CD14-positive monocyte (primary cell): ENCODE measurements at regions not wholly inside any gene's neighbourhood (a gene's known extent, or its start where the extent isn't known, plus 50 kb on each side); places are given as distances from the start of the nearest gene placed in this dataset.

Experiments used
- DNase-seq, 3 donors: peaks; one replicate each; pipeline ENCODE4 v3.0.0-alpha.2; 2011 to 2022
- H2AFZ ChIP-seq: 2 replicates; pipeline ENCODE4 v1.6.0; 2012; ENCODE audit warnings: mild to moderate bottlenecking, low read depth, low read length, inconsistent platforms; ENCODE audit not compliant: insufficient read depth, poor library complexity, severe bottlenecking
- H3K27ac ChIP-seq, 2 donors: 1 replicate in 1 of 2; 2 replicates in 1 of 2; pipeline ENCODE4 v1.5.1; 2012 to 2013; ENCODE audit warnings: low read length in 2 of 2, control low read depth in 1 of 2, inconsistent platforms in 1 of 2, low read depth in 1 of 2, mild to moderate bottlenecking in 1 of 2
- H3K27me3 ChIP-seq, 2 donors: one replicate each; pipeline versions ENCODE4 v1.6.0 to v1.6.1; 2011 to 2013; ENCODE audit warnings: low read length in 2 of 2; ENCODE audit not compliant: control insufficient read depth in 2 of 2, insufficient read depth in 2 of 2
- H3K36me3 ChIP-seq, 2 donors: replicated peaks in 1 of 2; 1 replicate in 1 of 2; 2 replicates in 1 of 2; pipeline versions ENCODE4 v1.5.1 to v1.6.1; 2012 to 2013; ENCODE audit warnings: low read length in 2 of 2, control low read depth in 1 of 2, inconsistent platforms in 1 of 2, mild to moderate bottlenecking in 1 of 2; ENCODE audit not compliant: insufficient read depth in 2 of 2, control insufficient read depth in 1 of 2
- H3K4me1 ChIP-seq, 2 donors: 1 replicate in 1 of 2; 2 replicates in 1 of 2; pipeline versions ENCODE4 v1.5.1 to v1.6.1; 2012 to 2013; ENCODE audit warnings: low read length in 2 of 2, control low read depth in 1 of 2, inconsistent platforms in 1 of 2, mild to moderate bottlenecking in 1 of 2, moderate library complexity in 1 of 2; ENCODE audit not compliant: insufficient read depth in 2 of 2, control insufficient read depth in 1 of 2
- H3K4me2 ChIP-seq: replicated peaks from 2 replicates; pipeline ENCODE3; 2012; ENCODE audit warnings: low read length, moderate library complexity, mild to moderate bottlenecking; ENCODE audit not compliant: poor library complexity, severe bottlenecking; ENCODE audit errors: extremely low read depth
- H3K4me3 ChIP-seq, 3 experiments: fragments of 200-600 bp in 1 of 3; sonication (generic) in 1 of 3; replicated peaks in 1 of 3; 1 replicate in 2 of 3; 2 replicates in 1 of 3; pipeline ENCODE4 v1.5.1; 2011 to 2013; ENCODE audit warnings: low read length in 3 of 3, mild to moderate bottlenecking in 3 of 3, control low read depth in 2 of 3, low read depth in 2 of 3, inconsistent platforms in 1 of 3, moderate library complexity in 1 of 3
- H3K79me2 ChIP-seq: 2 replicates; pipeline ENCODE4 v1.6.0; 2012; ENCODE audit warnings: mild to moderate bottlenecking, control low read depth, inconsistent platforms, low read length, moderate library complexity; ENCODE audit not compliant: insufficient read depth
- H3K9ac ChIP-seq: 2 replicates; pipeline ENCODE4 v1.6.0; 2017; ENCODE audit warnings: low read length, mild to moderate bottlenecking; ENCODE audit not compliant: insufficient read depth, poor library complexity, severe bottlenecking
- H3K9me3 ChIP-seq, 2 donors: replicated peaks in 1 of 2; 1 replicate in 1 of 2; 2 replicates in 1 of 2; pipeline versions ENCODE4 v1.5.1 to v1.6.1; 2012 to 2013; ENCODE audit warnings: low read length in 2 of 2, control low read depth in 1 of 2; ENCODE audit not compliant: control insufficient read depth in 1 of 2, insufficient read depth in 1 of 2
- H4K20me1 ChIP-seq: 2 replicates; pipeline ENCODE4 v1.6.0; 2012; ENCODE audit warnings: mild to moderate bottlenecking, low read length, control low read depth, moderate library complexity; ENCODE audit not compliant: insufficient read depth
- H3K27ac Mint-ChIP-seq, 7 donors: one replicate each; pipeline ENCODE4 v1.8.0; 2020; ENCODE audit warnings: mild to moderate bottlenecking in 7 of 7, mixed read lengths in 7 of 7, moderate library complexity in 6 of 7, inconsistent platforms in 2 of 7
- H3K27me3 Mint-ChIP-seq, 3 donors: one replicate each; pipeline ENCODE4 v1.8.0; 2021 to 2022; ENCODE audit warnings: low read depth in 3 of 3, mild to moderate bottlenecking in 3 of 3, mixed read lengths in 3 of 3, moderate library complexity in 3 of 3, inconsistent platforms in 1 of 3
- H3K36me3 Mint-ChIP-seq, 2 donors: one replicate each; pipeline ENCODE4 v1.8.0; 2020; ENCODE audit warnings: mixed read lengths in 2 of 2, inconsistent platforms in 1 of 2, mild to moderate bottlenecking in 1 of 2
- H3K4me1 Mint-ChIP-seq: one replicate; pipeline ENCODE4 v1.8.0; 2020; ENCODE audit warnings: mild to moderate bottlenecking, mixed read lengths
- H3K4me3 Mint-ChIP-seq, 2 donors: one replicate each; pipeline ENCODE4 v1.8.0; 2020; ENCODE audit warnings: mild to moderate bottlenecking in 2 of 2, mixed read lengths in 2 of 2, moderate library complexity in 1 of 2
- H3K9me3 Mint-ChIP-seq, 7 donors: one replicate each; pipeline ENCODE4 v1.8.0; 2020 to 2022; ENCODE audit warnings: mixed read lengths in 7 of 7, mild to moderate bottlenecking in 6 of 7, moderate library complexity in 6 of 7, inconsistent platforms in 2 of 7
- WGBS: methylation state at CpG from one replicate; pipeline ENCODE4 v1.1.5; 2013; ENCODE audit warnings: missing lambda C conversion rate; ENCODE audit not compliant: insufficient coverage; 5-methylcytosine and 5-hydroxymethylcytosine counted together
- intact Hi-C, 2 donors: fragments of 100-400 bp; cut with micrococcal nuclease; formaldehyde crosslinking; loops; one replicate each; pipeline versions ENCODE4 v1.15.0 to v1.15.1; 2023
- TF ChIP-seq, protein P1 (sequence below): fragments of 200-600 bp; IDR thresholded peaks from one replicate; pipeline ENCODE4 v1.8.0; 2022; ENCODE audit warnings: antibody characterized with exemption, mild to moderate bottlenecking

DNA sequence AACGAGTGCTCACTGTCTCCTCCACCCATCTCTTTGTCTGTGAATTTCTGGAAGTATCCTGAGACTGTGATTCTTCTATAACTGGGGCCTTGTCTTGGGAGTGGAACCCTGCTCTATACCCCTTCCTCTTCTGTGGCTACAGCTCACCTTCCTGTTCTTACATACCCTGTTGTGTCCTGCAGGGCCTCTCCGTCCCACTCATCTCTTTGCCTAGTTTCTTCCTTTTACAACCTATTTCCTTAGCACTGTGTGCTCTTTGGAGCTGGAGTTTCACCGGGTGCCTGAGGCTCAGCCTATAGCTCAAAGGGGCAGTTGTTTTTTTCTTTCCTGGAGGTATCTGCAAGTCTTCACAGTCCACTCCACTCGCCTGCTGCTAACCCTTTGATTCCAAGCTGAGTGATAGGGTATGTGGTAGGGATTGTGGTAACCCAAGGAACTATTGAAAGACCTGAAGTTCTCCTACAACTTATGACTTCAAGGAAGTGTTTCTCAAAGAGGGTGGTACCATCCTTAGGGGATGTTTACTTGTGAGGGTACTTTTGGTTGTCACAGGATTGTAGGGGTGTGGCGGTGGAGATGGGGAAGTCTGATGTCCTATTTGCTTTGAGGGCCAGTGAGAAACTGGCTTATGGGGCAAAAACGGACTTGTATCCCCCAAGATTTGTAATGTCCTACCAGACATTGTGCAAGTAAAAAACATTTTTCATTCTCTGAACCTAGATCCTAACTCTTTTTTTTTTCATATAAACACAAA, 66.6 kb upstream of the ARL8B start:
- H3K27ac Mint-ChIP-seq, result peak overlapping the region; percentile 84 to 95 (median 94)
- Histone ChIP-seq H3K4me3 (peak overlapping the region in 1 of 3 experiments; percentile 25), H3K4me2 (peak overlapping the region; percentile 24), H3K36me3 (no peaks in the 10 kb centered on the region), H3K9ac (peak overlapping the region; percentile 10), H3K79me2 (no peaks in the 10 kb centered on the region), H4K20me1 (no peaks in the 10 kb centered on the region), H2AFZ (peak overlapping the region; percentile 1), H3K27ac (peak overlapping the region; percentile 43 to 81), H3K27me3 (no peaks in the 10 kb centered on the region), H3K9me3 (no peaks in the 10 kb centered on the region), H3K4me1 (peaks cover 48 to 54% of the 10 kb centered on the region in 2 donors)
- no peaks in the 10 kb centered on the region for H3K36me3 Mint-ChIP-seq
- H3K4me3 Mint-ChIP-seq, result peak overlapping the region; percentile 56
- H3K27me3 Mint-ChIP-seq, result peaks cover 2 to 4% (median 2%) of the 10 kb centered on the region in 3 donors
- intact Hi-C loops, result loop anchor here in 1 of 2 donors (2.0 kb wide), 1 partner anchor 345 kb away; no protein-coding TSS in a partner anchor
- peak; percentile 48 to 59 (median 56) for DNase-seq
- TF ChIP-seq, protein P1, sequence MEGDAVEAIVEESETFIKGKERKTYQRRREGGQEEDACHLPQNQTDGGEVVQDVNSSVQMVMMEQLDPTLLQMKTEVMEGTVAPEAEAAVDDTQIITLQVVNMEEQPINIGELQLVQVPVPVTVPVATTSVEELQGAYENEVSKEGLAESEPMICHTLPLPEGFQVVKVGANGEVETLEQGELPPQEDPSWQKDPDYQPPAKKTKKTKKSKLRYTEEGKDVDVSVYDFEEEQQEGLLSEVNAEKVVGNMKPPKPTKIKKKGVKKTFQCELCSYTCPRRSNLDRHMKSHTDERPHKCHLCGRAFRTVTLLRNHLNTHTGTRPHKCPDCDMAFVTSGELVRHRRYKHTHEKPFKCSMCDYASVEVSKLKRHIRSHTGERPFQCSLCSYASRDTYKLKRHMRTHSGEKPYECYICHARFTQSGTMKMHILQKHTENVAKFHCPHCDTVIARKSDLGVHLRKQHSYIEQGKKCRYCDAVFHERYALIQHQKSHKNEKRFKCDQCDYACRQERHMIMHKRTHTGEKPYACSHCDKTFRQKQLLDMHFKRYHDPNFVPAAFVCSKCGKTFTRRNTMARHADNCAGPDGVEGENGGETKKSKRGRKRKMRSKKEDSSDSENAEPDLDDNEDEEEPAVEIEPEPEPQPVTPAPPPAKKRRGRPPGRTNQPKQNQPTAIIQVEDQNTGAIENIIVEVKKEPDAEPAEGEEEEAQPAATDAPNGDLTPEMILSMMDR, result no peak
- 6% methylated on average over 2 of the region's 6 CpGs for WGBS
- H3K9me3 Mint-ChIP-seq, result no peaks in the 10 kb centered on the region
- peaks cover 60% of the 10 kb centered on the region for H3K4me1 Mint-ChIP-seq

DNA sequence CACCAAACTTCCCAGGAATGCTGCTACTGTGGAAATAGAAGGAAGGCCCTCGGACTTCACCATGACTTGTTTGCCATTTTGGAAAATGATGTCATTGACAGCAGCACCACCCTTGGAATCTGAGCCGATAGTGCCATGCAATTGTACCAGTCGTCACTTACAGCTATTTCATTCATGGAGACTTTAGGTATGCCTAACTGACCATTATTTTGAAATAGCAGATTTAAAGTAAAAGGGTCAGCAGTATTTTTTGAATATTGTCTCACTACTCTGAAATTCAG, 66.0 kb upstream of the ARL8B start:
- H4K20me1 ChIP-seq, result no peaks in the 10 kb centered on the region
- peaks cover 48 to 54% of the 10 kb centered on the region in 2 donors for H3K4me1 ChIP-seq
- Mint-ChIP-seq H3K27me3 (peaks cover 2% of the 10 kb centered on the region in 3 donors), H3K36me3 (no peaks in the 10 kb centered on the region), H3K4me1 (peaks cover 57% of the 10 kb centered on the region), H3K9me3 (no peaks in the 10 kb centered on the region), H3K4me3 (no peak overlapping the region), H3K27ac (peak overlapping the region; percentile 41 to 95 (median 86))
- no peaks in the 10 kb centered on the region for H3K79me2 ChIP-seq
- TF ChIP-seq, protein P1, result no peak
- intact Hi-C loops, result loop anchor here in 1 of 2 donors (2.0 kb wide), 1 partner anchor 345 kb away; no protein-coding TSS in a partner anchor
- WGBS, result no CpG with 5 or more reads among the region's 3 CpGs
- peak overlapping the region in 1 of 3 experiments; percentile 25 for H3K4me3 ChIP-seq
- peak overlapping the region; percentile 24 for H3K4me2 ChIP-seq
- no peaks in the 10 kb centered on the region for H3K27me3 ChIP-seq
- H2AFZ ChIP-seq, result no peak overlapping the region
- H3K27ac ChIP-seq, result peak overlapping the region in 1 of 2 donors; percentile 81
- no peak overlapping the region for H3K9ac ChIP-seq
- H3K36me3 ChIP-seq, result no peaks in the 10 kb centered on the region
- H3K9me3 ChIP-seq, result no peaks in the 10 kb centered on the region
- DNase-seq, result no peak
